IMR-90 (cell line): ENCODE measurements at regions not wholly inside any gene's neighbourhood (a gene's known extent, or its start where the extent isn't known, plus 50 kb on each side); places are given as distances from the start of the nearest gene placed in this dataset.

Source experiments
- ATAC-seq: fragments of 200-7000 bp; cut with Tn5 transposase; 2 replicates; pipeline ENCODE4 v1.9.1; 2020; ENCODE audit warnings: low read depth, mild to moderate bottlenecking, moderate library complexity
- BruUV-seq: library from RNA; stranded (reverse); fragments of 400-500 nt; replicated peaks from 2 replicates; lab custom pipeline; 2021; lab: Mats Ljungman, UMichigan
- CTCF ChIA-PET: fragments of 300-600 bp; formaldehyde crosslinking; extraction: SDS; loops from one replicate; lab custom pipeline; 2021; ENCODE audit warnings: antibody characterized with exemption; lab: Yijun Ruan, JAX
- POLR2A ChIA-PET: fragments of 300-600 bp; sonication (Branson Sonifier 250); formaldehyde crosslinking; loops from one replicate; lab custom pipeline; 2022; ENCODE audit warnings: antibody characterized with exemption; ENCODE audit not compliant: unreplicated experiment; lab: Charles Lee
- DNase-seq: peaks from one replicate; pipeline ENCODE4 v3.0.0; 2013
- H2AFZ ChIP-seq: replicated peaks from 2 replicates; pipeline ENCODE3; 2013; ENCODE audit warnings: low read length, mild to moderate bottlenecking; ENCODE audit not compliant: poor library complexity
- H2AK5ac ChIP-seq: 2 replicates; pipeline ENCODE4 v1.6.1; 2013; ENCODE audit warnings: low read depth, low read length, inconsistent platforms
- H2AK9ac ChIP-seq: replicated peaks from 2 replicates; pipeline ENCODE3; 2013; ENCODE audit warnings: mild to moderate bottlenecking, low read depth, low read length, moderate library complexity; ENCODE audit not compliant: poor library complexity
- H2BK120ac ChIP-seq: 2 replicates; pipeline ENCODE4 v1.6.1; 2013; ENCODE audit warnings: low read depth, low read length, inconsistent platforms
- H2BK15ac ChIP-seq: 3 replicates; pipeline ENCODE4 v1.6.1; 2013; ENCODE audit warnings: low read depth, low read length, inconsistent platforms
- H2BK20ac ChIP-seq: 2 replicates; pipeline ENCODE4 v1.6.1; 2013; ENCODE audit warnings: low read depth, mild to moderate bottlenecking, inconsistent platforms, low read length, moderate library complexity
- H2BK5ac ChIP-seq: 2 replicates; pipeline ENCODE4 v1.6.1; 2013; ENCODE audit warnings: mild to moderate bottlenecking, low read depth, low read length, inconsistent platforms; ENCODE audit not compliant: poor library complexity, severe bottlenecking
- H3K14ac ChIP-seq: replicated peaks from 2 replicates; pipeline ENCODE4 v1.6.1; 2013; ENCODE audit warnings: low read depth, low read length, inconsistent platforms
- H3K18ac ChIP-seq: 2 replicates; pipeline ENCODE4 v1.6.1; 2013; ENCODE audit warnings: low read depth, low read length, control low read depth
- H3K23ac ChIP-seq: 2 replicates; pipeline ENCODE4 v1.6.1; 2013; ENCODE audit warnings: low read depth, low read length, inconsistent platforms
- H3K27ac ChIP-seq: 2 replicates; pipeline ENCODE4 v1.5.1; 2013; ENCODE audit warnings: mild to moderate bottlenecking, control low read depth, low read length; ENCODE audit not compliant: insufficient read depth
- H3K27me3 ChIP-seq: 2 replicates; pipeline ENCODE4 v1.6.1; 2013; ENCODE audit warnings: low read length; ENCODE audit not compliant: control insufficient read depth, insufficient read depth
- H3K36me3 ChIP-seq: 2 replicates; pipeline ENCODE4 v1.6.1; 2013; ENCODE audit warnings: low read length, mixed read lengths; ENCODE audit not compliant: control insufficient read depth, insufficient read depth
- H3K4ac ChIP-seq: 2 replicates; pipeline ENCODE4 v1.6.1; 2013; ENCODE audit warnings: low read depth, low read length, inconsistent platforms
- H3K4me1 ChIP-seq: 2 replicates; pipeline ENCODE4 v1.6.1; 2013; ENCODE audit warnings: low read length, mixed read lengths; ENCODE audit not compliant: control insufficient read depth, insufficient read depth
- H3K4me2 ChIP-seq: 2 replicates; pipeline ENCODE4 v1.6.1; 2013; ENCODE audit warnings: low read depth, mild to moderate bottlenecking, control low read depth, low read length, moderate library complexity
- H3K4me3 ChIP-seq: 2 replicates; pipeline ENCODE4 v1.5.1; 2013; ENCODE audit warnings: low read depth, mild to moderate bottlenecking, control low read depth, low read length, moderate library complexity; ENCODE audit not compliant: insufficient read depth
- H3K56ac ChIP-seq: 2 replicates; pipeline ENCODE4 v1.6.1; 2013; ENCODE audit warnings: low read length, inconsistent platforms; ENCODE audit not compliant: insufficient read depth; ENCODE audit errors: extremely low read depth
- H3K79me1 ChIP-seq, 2 experiments: 2 replicates each; pipeline ENCODE4 v1.6.1; 2013; ENCODE audit warnings: low read length in 2 of 2, inconsistent platforms in 1 of 2, low read depth in 1 of 2
- H3K9ac ChIP-seq: 2 replicates; pipeline ENCODE4 v1.6.1; 2013; ENCODE audit warnings: low read depth, low read length, control low read depth
- H3K9me1 ChIP-seq: 2 replicates; pipeline ENCODE4 v1.6.1; 2013; ENCODE audit warnings: low read length, inconsistent platforms; ENCODE audit not compliant: insufficient read depth
- H3K9me3 ChIP-seq: 2 replicates; pipeline ENCODE4 v1.6.1; 2013; ENCODE audit warnings: low read length; ENCODE audit not compliant: control insufficient read depth, insufficient read depth
- H4K20me1 ChIP-seq: 2 replicates; pipeline ENCODE4 v1.6.1; 2013; ENCODE audit warnings: low read length, inconsistent platforms; ENCODE audit not compliant: insufficient read depth
- H4K5ac ChIP-seq: 2 replicates; pipeline ENCODE4 v1.6.1; 2013; ENCODE audit warnings: mild to moderate bottlenecking, low read depth, low read length, control low read depth
- H4K8ac ChIP-seq, 2 experiments: 2 replicates each; pipeline ENCODE4 v1.6.1; 2013; ENCODE audit warnings: low read depth in 2 of 2, low read length in 2 of 2, control low read depth in 1 of 2, inconsistent platforms in 1 of 2
- H4K91ac ChIP-seq: 2 replicates; pipeline ENCODE4 v1.6.1; 2013; ENCODE audit warnings: low read depth, low read length, inconsistent platforms; ENCODE audit not compliant: insufficient read depth
- BHLHE40 ChIP-seq: fragments of 150-350 bp; IDR thresholded peaks from 2 replicates; pipeline ENCODE4 v1.6.1; 2016; ENCODE audit warnings: mild to moderate bottlenecking, low read depth, low read length
- FOS ChIP-seq: fragments of 150-350 bp; IDR thresholded peaks from 2 replicates; pipeline ENCODE4 v1.6.1; 2016; ENCODE audit warnings: low read depth, low read length
- MAZ ChIP-seq: IDR thresholded peaks from 2 replicates; pipeline ENCODE4 v1.6.1; 2012; ENCODE audit warnings: low read depth, mild to moderate bottlenecking, low read length, improper control_type of control experiment, moderate library complexity, borderline replicate concordance
- MXI1 ChIP-seq: IDR thresholded peaks from 2 replicates; pipeline ENCODE4 v1.6.1; 2012; ENCODE audit warnings: low read depth, mild to moderate bottlenecking, low read length, moderate library complexity, borderline replicate concordance
- WGBS, 2 experiments: methylation state at CpG; one replicate each; pipeline versions ENCODE4 v1.1.5 to v1.1.7; 2013; ENCODE audit warnings: missing lambda C conversion rate in 2 of 2; ENCODE audit not compliant: insufficient read length in 1 of 2; ENCODE audit errors: extremely low coverage in 2 of 2; 5-methylcytosine and 5-hydroxymethylcytosine counted together
- dilution Hi-C: fragments of 300-500 bp; cut with HindIII; formaldehyde crosslinking; loops from one replicate; pipeline ENCODE4 v1.14.3; 2018; ENCODE audit warnings: low sequenced_read_pairs; ENCODE audit not compliant: unreplicated experiment
- in situ Hi-C: fragments of 300-500 bp; cut with MboI; formaldehyde crosslinking; loops from 3 replicates; pipeline ENCODE4 v1.14.3; 2019; ENCODE audit warnings: low sequenced_read_pairs, inconsistent platforms, mixed read lengths
- intact Hi-C: fragments of 100-400 bp; cut with micrococcal nuclease; formaldehyde crosslinking; loops from 2 replicates; pipeline ENCODE4 v1.10.0; 2022

DNA sequence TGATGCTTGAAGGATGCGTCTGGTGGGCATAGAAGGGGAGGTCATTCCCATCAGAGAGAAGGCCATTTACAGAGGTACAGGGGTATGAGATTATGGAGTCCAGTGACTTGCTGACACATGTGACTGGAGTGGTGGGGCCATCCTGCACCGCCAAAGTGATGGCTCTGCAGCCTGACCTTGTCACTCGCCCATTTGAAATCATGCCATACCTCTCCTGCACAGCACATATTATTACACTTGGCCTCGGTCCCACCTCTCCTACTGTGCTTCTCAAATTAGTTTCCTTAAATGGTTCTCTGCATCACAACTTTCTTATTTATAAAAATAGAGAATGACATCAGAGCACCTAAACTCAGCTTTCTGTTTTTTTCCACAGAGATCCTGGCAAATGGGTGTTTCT, 60.7 kb upstream of the HAND2 start:
- Histone ChIP-seq H2BK120ac (no peak overlapping the region), H2BK15ac (no peak overlapping the region), H3K56ac (no peak overlapping the region), H3K4me1 (no peaks in the 10 kb centered on the region), H3K4me2 (no peak overlapping the region), H4K20me1 (no peaks in the 10 kb centered on the region), H2BK5ac (no peak overlapping the region), H3K18ac (no peak overlapping the region), H4K8ac (no peak overlapping the region), H3K4ac (no peak overlapping the region), H2AK9ac (no peak overlapping the region), H4K5ac (no peak overlapping the region), H3K23ac (no peak overlapping the region), H3K79me1 (no peaks in the 10 kb centered on the region), H3K36me3 (no peaks in the 10 kb centered on the region), H2AK5ac (no peak overlapping the region), H3K27me3 (no peaks in the 10 kb centered on the region; the same call in none of the 2 replicates), H3K4me3 (no peak overlapping the region), H3K9me3 (no peaks in the 10 kb centered on the region), H2BK20ac (no peak overlapping the region), H3K27ac (no peak overlapping the region), H4K91ac (no peak overlapping the region), H2AFZ (no peak overlapping the region), H3K14ac (no peak overlapping the region), H3K9ac (no peak overlapping the region), H3K9me1 (no peaks in the 10 kb centered on the region)
- CTCF ChIA-PET: no interaction called here
- POLR2A ChIA-PET: no interaction called here
- DNase-seq (no peak), ATAC-seq (no peak)
- no peak for TF ChIP-seq MXI1
- TF ChIP-seq FOS: no peak
- no peak for TF ChIP-seq MAZ
- no peak for TF ChIP-seq BHLHE40
- in situ Hi-C loops (no loop called here), intact Hi-C loops (loop anchor here (5.0 kb wide), 1 partner anchor 43 kb away; no protein-coding TSS in a partner anchor), dilution Hi-C loops (no loop called here)
- no TSS peak for BruUV-seq
- WGBS, 2 experiments: 100% methylated on average over 1 of the region's 4 CpGs; no CpG with 5 or more reads in 1 of the 2 experiments
